HG02852 (cell line): ENCODE measurements at regions not wholly inside any gene's neighbourhood (a gene's known extent, or its start where the extent isn't known, plus 50 kb on each side); places are given as distances from the start of the nearest gene placed in this dataset.

Experiments
- ATAC-seq: cut with Tn5 transposase; IDR thresholded peaks from one replicate; pipeline ENCODE4 v1.9.1; 2021; ENCODE audit warnings: mild to moderate bottlenecking, moderate library complexity; ENCODE audit not compliant: unreplicated experiment

DNA sequence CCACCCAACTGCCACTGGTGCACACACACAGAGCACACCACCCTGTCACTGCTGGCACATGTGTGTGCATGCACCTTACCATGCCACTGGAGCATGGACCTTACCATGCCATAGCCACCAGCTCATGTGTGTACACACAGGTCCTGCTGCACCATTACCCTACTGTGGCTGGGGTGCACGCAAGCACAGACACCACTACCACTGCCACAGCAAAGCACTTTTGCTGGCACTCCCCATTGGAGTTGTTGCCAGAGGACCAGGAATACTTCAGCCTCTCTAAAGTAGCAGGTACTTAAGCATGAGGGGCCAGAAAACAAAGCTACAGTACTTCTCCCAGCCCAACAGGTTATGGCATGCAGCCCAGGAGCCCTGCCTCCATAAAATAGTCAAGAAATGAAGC lies 404.8 kb downstream of the MBD2 start:
- no peak for ATAC-seq

DNA sequence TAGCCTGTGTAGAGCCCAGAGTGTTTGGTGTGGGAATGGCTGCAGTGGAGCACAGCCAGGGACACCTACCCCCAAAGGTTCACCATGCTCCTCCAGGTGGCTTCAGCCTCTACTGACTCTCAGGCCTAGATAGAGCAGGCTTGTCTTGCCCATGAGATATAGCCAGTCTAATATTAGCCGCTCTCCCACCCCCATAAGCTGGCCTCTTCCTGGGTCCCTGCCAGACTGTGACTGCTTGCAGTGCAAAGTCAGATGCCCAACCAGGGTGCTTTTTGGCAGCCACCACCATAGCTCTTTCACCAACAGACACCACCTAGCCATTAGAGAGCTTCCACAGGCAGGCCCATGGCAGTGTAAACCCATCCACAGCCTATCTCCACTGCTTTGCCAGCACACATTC lies 405.3 kb downstream of the MBD2 start:
- no peak for ATAC-seq

DNA sequence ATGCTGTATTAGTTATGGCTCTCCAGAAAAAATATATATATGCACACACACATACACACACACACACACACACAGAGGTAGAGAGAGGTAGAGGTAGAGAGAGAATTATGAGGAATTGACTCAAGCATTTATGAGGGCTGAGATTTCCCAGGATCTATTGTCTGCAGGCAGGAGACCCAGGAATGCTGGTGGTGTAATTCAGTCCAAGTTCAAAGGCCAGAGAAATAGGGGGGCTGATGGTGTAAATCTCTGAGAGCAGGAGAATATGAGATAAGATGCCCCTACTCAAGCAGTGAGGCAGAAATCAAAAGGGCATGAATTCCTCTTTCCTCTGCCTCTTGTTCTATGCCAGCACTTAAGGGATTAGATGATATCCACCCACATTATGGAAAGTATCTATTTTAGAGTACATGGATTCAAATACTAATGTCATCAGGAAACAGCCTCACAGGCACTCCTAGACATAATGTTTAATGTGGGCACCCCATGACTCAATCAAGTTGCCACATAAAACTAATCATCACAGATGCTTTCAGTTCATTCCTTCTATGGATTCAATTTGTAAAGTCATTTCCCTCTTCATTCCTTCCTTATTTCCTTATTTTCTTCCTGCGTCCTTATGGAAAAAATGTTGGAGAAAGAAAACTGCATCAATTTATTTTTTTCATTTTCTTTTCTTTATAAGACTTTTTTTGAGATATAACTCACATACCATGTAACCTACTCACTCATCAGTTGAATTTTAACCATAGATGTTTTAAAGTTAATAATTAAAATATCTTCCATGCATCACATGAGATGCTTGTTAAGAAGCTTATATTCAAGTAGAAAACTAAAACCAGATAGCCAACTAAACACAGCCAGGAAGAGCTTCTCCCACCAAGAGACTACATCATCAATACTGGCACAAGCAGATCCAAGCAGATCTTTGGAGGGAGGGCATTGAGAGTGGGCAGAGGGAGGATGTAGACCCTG lies 406.2 kb downstream of the MBD2 start:
- ATAC-seq, result no peak

DNA sequence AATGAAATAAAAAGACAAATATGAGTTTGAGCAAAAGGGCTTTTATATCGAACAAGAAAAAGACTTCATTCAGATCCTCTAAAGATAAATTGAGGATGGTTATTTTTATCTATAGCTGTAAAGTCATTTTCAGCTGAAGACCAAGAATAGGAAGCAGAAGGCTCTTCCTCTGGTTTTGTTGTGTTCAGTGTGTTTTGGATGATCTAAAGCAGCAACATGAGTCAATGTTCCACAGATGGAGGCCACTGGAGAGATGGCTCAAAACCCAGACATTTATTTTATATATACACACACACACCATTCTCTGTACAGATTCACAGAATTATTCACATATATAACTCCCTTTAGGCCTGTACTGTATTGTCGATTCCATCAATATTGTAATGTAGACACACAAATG lies 424.3 kb downstream of the MBD2 start:
- no peak for ATAC-seq

DNA sequence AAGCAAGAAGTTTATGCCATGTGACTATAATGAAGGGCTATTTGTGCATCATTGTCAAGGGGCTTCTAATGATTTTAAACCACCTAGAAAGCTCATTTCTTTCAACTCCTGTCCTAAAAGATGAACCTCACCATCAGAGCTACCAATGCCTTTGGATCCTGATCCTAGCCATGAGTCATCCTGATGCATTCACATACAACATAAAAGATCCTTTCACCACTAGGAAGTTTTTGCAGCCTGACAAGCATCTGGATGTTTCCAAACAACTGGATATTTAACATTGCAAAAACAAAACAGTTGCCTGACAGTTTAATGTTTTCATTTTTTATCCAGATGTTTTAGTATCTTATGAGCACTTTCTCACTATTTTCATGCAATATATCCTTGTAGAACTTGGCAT lies 425.3 kb downstream of the MBD2 start:
- no peak for ATAC-seq

DNA sequence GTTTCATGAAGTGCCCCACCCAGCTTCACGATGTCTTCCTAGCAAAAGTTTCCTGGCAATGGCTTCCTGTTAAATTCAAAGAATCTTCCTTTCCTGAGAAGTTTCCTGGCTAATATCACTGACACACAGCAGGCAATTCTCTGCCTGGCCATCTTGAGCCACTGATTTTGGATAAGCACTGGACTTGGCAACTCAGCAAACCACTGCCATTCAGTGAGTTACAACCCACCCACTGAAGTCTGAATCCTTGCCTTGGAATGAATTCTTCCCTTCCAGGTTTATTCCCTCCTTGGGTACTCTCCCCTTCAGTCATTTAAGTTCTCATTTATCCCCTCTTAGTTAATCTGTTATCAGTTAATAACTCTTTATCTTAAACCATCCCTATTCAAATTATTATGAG lies 426.0 kb downstream of the MBD2 start:
- ATAC-seq, result no peak

DNA sequence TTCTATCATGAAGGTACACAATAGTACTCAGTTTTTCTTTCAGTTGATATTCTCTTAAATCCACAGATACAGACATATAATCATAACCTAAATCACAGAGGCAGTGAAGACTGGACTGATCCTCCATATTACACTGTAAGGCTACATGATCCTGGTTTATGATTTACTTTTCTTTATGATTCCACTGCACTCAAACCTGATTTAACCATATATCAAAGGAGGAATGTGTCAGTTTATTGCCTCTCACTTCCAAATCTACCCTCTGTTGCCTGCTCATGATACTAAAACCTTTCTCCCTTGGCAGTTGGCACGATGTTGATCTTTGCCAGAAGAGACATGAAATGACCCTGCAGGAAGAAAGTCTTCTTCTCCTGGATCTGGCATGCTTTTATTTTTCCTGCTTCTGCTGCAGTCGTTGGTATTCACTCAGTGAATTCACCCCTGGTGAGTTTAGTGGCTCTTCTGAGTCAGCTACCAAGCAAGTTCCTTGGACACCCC lies 426.4 kb downstream of the MBD2 start:
- ATAC-seq, result no peak

DNA sequence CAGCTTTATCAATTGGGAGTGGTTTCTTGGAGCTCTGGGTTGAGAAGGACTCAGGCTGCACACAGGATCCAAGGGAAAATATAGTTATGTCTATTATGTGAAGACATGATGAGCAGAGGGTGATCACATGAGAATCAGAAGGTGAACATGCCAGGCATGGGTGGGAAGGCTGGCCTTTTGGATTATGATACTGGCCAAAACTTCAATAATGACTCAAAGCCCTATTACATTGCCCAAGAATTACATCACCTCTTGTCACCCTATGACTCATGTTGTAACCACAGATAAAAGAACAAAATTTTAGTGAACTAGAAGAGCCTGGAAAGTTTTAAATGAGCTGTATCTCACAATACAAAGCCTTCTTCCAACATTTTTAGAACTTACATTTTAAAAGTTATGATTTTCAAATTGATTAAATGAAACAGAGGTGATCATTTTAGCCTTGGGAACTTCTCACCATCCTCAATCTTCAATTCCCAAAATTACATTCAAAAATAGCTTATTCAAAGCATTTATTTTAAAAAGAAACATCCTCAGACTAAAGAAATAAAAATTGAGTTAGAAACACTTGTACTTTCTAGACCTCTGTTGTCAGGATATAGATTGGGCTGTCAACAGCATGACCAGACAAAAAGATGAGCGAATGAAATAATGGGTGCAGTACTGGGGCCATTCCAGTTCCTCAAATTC lies 428.3 kb downstream of the MBD2 start:
- peak; percentile 94 for ATAC-seq

DNA sequence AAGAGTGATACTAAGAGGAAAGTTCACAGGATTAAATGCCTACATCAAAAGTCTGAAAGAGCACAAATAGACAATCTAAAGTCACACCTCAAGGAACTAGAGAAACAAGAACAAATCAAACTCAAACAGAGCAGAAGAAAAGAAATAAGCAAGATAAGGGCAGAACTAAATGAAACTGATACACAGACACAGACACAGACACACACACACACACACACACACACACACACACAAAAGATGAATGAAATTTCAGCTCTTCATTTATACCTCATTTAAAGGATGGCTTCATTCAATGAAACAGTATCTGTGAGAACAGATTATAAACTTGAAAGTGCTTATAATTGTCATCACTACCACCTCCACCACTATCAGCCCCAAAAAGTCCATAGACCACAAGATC lies 428.9 kb downstream of the MBD2 start:
- ATAC-seq, result no peak

DNA sequence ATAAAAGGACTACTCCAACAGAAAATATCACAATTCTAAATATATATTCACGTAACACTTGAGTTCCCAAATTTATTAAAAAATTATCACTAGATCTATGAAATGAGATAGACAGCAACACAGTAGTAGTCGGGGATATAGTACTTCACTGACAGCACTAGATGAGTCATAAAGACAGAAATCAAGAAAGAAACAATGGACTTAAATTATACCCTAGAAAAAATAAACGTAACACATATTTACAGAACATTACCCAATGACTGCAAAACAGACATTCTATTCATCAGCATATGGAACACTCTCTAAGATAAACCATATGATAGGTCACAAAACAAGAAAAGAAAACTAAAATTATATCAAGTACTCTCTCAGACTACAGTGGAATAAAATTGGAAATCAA lies 429.4 kb downstream of the MBD2 start:
- no peak for ATAC-seq

DNA sequence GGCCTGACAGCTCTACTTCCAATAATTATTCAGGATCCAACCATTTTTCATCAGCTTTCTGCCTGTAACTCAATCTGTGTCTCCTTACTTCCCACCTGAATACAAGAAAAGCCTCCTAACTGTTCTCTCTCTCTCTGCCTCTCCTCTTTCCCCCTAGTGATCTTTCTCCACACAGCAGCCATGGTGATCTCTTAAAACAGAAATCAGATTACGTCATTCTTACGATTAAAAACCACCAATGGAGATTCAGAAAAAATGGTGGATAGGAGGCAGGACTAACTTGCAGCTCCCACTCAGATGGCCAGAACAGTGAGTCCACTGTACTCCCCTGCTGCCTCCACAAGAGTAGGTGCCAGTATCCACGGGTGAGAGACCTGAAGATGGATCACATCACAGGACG lies 431.7 kb downstream of the MBD2 start:
- no peak for ATAC-seq

DNA sequence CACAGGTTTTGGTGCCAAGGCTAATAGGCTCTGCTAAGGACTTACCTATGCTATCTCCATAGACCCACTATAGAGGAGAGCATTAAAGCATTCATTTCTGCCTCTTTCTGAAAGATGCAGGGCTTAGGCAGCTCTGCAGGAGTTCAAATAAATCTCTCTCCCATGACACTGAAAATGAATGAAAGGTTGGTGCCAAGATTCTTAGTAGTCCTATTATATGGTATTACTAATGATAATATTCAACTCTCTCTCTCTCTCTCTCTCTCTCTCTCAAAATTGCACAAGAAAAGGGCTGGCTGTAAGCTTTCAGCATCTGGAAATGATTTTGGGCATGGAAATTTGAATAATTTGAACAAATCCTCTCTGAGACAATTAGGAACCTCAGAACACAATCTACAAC lies 433.7 kb downstream of the MBD2 start:
- ATAC-seq, result no peak

DNA sequence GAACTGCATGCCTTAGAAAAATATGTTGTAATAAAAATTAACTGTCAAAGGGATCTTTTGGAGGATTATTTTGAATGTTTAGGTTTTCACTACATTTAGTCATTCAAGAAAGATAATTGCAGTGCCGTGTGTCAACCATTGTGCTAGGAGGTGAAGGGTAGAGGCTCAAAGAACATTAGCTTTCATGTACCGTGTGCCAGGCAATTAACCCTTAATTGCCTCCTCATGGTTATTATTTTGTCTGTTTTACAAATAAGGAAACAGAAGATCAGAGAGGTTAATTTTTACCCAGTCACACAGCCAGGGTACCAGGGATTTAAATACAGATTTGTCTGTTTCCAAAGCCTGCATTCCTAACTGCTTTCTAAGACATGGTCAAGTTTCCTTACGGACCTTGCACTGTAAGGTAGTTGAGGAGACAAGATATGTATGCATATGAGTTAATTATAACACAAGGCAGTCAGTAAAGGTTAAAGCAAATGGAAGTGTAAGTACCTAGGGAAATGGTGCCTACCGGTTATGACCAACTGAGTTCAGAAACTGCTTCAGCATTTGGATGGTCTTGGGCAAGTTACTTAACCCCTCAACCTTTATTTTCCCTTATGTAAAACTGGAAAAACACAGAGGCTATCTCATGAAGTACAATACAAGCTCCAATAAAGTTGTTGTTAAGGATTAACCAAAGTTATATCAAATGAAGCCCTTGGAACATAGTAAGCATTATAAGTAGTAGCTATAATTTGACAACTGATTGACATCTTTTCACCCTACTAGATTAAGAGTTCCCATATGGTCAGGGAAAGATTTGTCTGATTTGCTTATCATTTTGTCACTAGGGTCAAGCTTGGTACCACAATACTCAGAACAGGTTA lies 434.9 kb downstream of the MBD2 start:
- no peak for ATAC-seq

DNA sequence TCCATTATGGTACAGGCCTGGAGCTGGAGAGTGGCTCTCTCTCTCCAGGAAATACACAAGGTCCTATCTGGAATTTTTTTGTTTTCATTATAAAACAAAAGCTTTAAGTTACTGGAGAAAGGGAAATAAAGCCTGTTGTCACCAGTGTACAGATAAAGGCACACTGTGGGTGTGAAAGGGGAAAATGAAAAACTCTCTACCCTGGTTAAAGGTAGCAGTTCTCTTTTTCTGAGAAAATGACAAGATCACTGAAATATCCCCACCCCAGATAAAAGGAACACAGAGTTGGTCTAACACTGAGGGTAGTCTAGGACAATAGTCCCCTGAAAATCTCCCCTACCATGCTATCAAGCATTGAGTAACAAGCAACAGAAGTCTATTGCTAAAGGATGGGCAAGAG lies 438.7 kb downstream of the MBD2 start:
- no peak for ATAC-seq

DNA sequence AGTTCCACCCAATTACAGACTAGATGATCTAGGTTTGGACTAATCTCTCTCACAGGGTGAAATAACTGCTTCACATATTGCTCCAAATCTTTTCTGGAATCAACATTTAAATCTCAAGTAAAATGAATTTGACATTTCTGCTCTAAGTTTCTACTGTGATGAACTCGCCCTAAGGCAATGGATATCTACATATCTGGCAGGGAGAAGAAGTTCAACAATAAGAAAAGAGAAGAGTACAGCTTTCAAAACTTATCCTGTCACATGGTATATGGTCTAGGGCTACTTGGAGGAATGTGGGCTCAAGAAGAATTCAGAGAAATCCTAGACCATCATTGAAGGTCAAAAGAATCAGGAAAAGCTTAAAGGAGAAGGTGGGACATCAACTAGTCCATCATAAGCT lies 440.2 kb downstream of the MBD2 start:
- ATAC-seq, result no peak

DNA sequence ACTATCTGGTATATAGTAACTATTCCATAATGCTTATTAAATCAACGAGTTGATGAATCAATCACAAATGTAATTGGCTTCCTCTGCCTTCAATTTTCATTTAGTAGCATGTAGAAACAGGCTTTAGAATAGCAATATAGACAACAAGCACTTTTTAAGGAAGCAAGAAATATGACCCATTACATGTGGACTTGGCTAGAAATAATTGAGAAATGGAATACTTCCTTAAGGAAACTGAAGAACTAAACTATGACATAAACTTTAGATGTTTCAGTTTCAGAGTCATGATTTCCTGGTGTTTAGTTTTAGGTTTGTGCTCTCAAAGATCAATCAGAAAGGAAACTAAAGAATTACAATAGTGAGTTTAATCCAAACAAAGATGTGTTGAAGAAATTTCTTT lies 443.8 kb downstream of the MBD2 start:
- no peak for ATAC-seq

DNA sequence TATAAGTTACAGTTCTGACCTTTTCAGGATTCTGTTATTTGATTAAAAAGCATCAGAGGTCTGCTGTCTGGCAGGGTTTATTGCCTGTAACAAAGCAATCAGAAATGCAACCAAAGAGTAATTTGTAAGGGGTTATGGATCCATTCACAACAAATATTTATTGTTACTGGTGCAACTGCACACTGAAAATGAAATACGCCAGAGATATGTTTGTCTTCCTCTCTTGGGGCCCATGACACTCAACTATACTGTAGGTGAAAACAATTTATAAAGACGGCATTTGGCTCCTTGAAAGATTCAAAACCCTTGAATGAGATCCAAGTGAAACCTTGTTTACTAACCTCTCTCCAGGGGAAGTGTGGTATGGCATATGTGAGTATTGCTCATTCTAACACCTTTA lies 452.2 kb downstream of the MBD2 start:
- ATAC-seq, result no peak

DNA sequence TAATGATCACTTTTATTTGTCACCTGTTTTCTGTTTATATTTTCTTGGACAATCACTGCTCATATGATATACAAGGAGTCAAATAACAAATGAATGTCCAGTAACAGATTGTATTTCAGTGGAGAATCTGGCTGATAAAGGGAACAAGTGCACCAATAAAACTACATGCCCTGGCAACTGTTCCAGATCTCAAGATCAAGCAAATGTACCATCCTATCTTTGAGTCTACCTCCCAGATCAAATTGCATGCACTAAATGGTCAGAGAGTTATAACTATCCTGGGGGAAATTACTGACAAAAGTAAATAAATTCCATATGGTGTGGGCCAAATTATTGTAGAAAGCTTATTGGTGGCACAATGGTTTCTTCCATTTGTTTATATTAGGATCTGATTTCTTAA lies 452.8 kb downstream of the MBD2 start:
- no peak for ATAC-seq

DNA sequence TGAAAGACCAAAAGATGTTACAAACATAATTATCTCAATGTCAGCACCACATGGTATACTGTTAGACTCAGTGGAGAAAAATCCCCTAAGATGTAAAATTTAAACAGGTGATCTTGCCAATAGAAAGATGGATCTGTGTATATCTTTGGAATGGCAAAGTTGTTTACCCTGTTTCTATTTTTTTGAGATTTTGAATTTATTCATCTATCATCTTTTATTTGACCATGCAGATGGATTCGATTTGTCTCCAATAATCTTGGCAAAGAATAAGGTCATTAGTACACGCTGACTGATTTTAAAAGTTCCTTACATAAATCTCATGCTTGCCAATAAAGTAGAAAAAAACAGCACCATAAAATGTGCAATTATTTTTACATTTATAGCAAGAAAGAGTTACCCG lies 459.3 kb downstream of the MBD2 start:
- ATAC-seq, result no peak

DNA sequence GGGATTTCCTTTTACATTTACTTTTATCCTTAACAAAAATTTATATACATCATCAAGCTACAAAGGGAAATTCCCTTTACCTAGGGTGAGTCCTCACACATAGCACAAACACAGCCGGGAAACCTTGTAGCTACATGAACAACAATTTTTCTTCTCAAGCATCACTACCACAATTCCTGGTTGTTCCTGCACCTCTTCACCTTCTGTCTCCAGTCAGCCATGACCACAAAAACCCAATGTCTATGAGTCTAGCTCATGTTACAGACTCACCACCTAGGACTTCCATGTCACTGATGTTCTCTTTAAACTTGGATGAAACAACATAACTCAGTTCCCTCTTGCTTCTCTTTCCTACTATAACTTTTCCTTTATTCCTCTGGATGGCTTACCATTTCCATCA lies 460.4 kb downstream of the MBD2 start:
- no peak for ATAC-seq

DNA sequence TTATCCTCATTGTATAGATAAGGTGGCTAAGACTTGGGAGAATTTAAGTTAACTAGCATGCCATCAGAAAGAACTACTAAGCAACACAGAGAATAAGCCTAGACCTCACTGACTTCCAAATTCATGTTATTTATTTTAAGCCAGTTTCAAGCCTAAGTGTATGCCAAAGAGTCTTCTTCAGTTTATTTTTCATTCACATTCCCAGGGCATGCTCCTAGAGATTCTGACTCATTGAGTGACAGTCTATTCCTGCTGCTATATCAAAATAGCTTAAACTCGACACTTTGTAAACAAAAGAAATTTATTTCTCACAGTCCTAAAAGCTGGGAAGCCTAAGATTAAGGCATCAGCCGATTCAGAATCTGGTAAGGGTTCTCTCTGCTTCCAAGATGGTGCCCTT lies 467.1 kb downstream of the MBD2 start:
- no peak for ATAC-seq
